Stimulated activated CD4-positive, alpha-beta T cell treated with anti-CD3 and anti-CD28 coated beads, Interleukin-1b, Interleukin-23, amount 100 ng/mL, for 48 hours (primary cell): ENCODE measurements at regions not wholly inside any gene's neighbourhood (a gene's known extent, or its start where the extent isn't known, plus 50 kb on each side); places are given as distances from the start of the nearest gene placed in this dataset.

Experiments used
- DNase-seq: peaks from one replicate; pipeline ENCODE4 v3.0.0-alpha.2; 2020

- no peak for DNase-seq
These were observed 564.1 kb upstream of the PLXNA2 start for GRCh38 chr1:208808301-208808700.

GRCh38 chr1:208809876-208810275, 565.7 kb upstream of the PLXNA2 start:
- DNase-seq: no peak

- no peak for DNase-seq
These were observed 574.7 kb upstream of the PLXNA2 start for GRCh38 chr1:208818770-208819445.

GRCh38 chr1:208820580-208821212, 576.5 kb upstream of the PLXNA2 start:
- DNase-seq: no peak

- no peak for DNase-seq
These were observed 577.8 kb upstream of the PLXNA2 start for GRCh38 chr1:208821939-208822338.

GRCh38 chr1:208825300-208825699, 581.1 kb upstream of the PLXNA2 start:
- DNase-seq: no peak

- DNase-seq: no peak
These were observed 585.4 kb upstream of the PLXNA2 start for GRCh38 chr1:208829595-208829994.

- DNase-seq: no peak
These were observed 590.4 kb upstream of the PLXNA2 start for GRCh38 chr1:208834381-208835096.

GRCh38 chr1:208835097-208835463, 590.9 kb upstream of the PLXNA2 start:
- no peak for DNase-seq

GRCh38 chr1:208835781-208836180, 591.6 kb upstream of the PLXNA2 start:
- DNase-seq: no peak

GRCh38 chr1:208837242-208837641, 593.1 kb upstream of the PLXNA2 start:
- no peak for DNase-seq

GRCh38 chr1:208841436-208841835, 597.3 kb upstream of the PLXNA2 start:
- DNase-seq: no peak

GRCh38 chr1:208842451-208842850, 598.3 kb upstream of the PLXNA2 start:
- no peak for DNase-seq

GRCh38 chr1:208844158-208844557, 600.0 kb upstream of the PLXNA2 start:
- no peak for DNase-seq

GRCh38 chr1:208848854-208849253, 604.7 kb upstream of the PLXNA2 start:
- no peak for DNase-seq

- no peak for DNase-seq
These were observed 606.3 kb upstream of the PLXNA2 start for GRCh38 chr1:208850442-208850841.

- no peak for DNase-seq
These were observed 607.2 kb upstream of the PLXNA2 start for GRCh38 chr1:208851366-208851765.

- no peak for DNase-seq
These were observed 608.7 kb upstream of the PLXNA2 start for GRCh38 chr1:208852911-208853310.

- no peak for DNase-seq
These were observed 611.2 kb upstream of the PLXNA2 start for GRCh38 chr1:208855403-208855802.

- no peak for DNase-seq
These were observed 613.3 kb upstream of the PLXNA2 start for GRCh38 chr1:208857465-208857864.

- no peak for DNase-seq
These were observed 614.6 kb upstream of the PLXNA2 start for GRCh38 chr1:208858738-208859137.

GRCh38 chr1:208864366-208864965, 620.3 kb upstream of the PLXNA2 start:
- DNase-seq: no peak

GRCh38 chr1:208866386-208866955, 622.3 kb upstream of the PLXNA2 start:
- DNase-seq: no peak

- no peak for DNase-seq
These were observed 624.4 kb upstream of the PLXNA2 start for GRCh38 chr1:208868554-208868953.
